Heart left ventricle (tissue), 13 donors: ENCODE measurements at regions not wholly inside any gene's neighbourhood (a gene's known extent, or its start where the extent isn't known, plus 50 kb on each side); places are given as distances from the start of the nearest gene placed in this dataset.

Source experiments
- CTCF ChIP-seq, 12 donors: fragments of 200-600 bp; sonication (generic) in 4 of 12; IDR thresholded peaks; one replicate each; pipeline versions ENCODE4 v1.5.0 to v1.8.0; 2018 to 2022; ENCODE audit warnings: antibody characterized with exemption in 12 of 12, mild to moderate bottlenecking in 5 of 12
- POLR2A ChIP-seq, 2 donors: fragments of 450-650 bp; IDR thresholded peaks; one replicate each; pipeline ENCODE4 v1.6.1; 2017; ENCODE audit warnings: antibody characterized with exemption in 2 of 2, mild to moderate bottlenecking in 2 of 2, moderate library complexity in 2 of 2
- donor health status: ischemic (EF 13 %, LVEDD 7.1; RV severe dilation, severe dysfunction).
- donor health status: DM: no; HTN: yes; CAD: no.
- donor health status: DM: no; HTN: no; CAD: no.
- donor health status: ischemic (EF 25% LVEDD 6.9; RV normal size, moderate dysfunction).
- donor health status: ischemic (EF 25% LVEDD 5.7; RV mildly dilated, moderate dysfunction).
- donor health status: ischemic (EF 35%, LVEDD 5.7; RV mildly dilated, moderate dysfunction).
- donor health status: nonischemic (EF 11% LVEDD 7.7; RV severe dilation, severe dysfunction).
- donor health status: DM: yes; HTN: yes; CAD: no.
- donor health status: PGD.
- donor health status: ischemic (EF 29% LVEDD 5.4; RV normal size, mild dysfunction).
- donor health status: nonischemic (EF 23%, LVEDD 6.1; RV moderate dilation, normal function).

- TF ChIP-seq CTCF (IDR thresholded peaks at IDR 0.05) (no peak), POLR2A (IDR thresholded peaks at IDR 0.05) (no peak)
These were observed 129.4 kb downstream of the PPIAL4G start for GRCh38 chr1:148353461-148354283.
